Panc1 (cell line): ENCODE measurements at regions not wholly inside any gene's neighbourhood (a gene's known extent, or its start where the extent isn't known, plus 50 kb on each side); places are given as distances from the start of the nearest gene placed in this dataset.

Experiments
- ATAC-seq: fragments of 200-7000 bp; cut with Tn5 transposase; 2 replicates; pipeline ENCODE4 v1.9.1; 2020; ENCODE audit warnings: mild to moderate bottlenecking, moderate library complexity
- BruUV-seq: library from RNA; stranded (reverse); fragments of 400-500 nt; replicated peaks from 2 replicates; lab custom pipeline; 2021; lab: Mats Ljungman, UMichigan
- CTCF ChIA-PET: fragments of 300-600 bp; sonication (Branson Sonifier 250); formaldehyde crosslinking; loops from one replicate; lab custom pipeline; 2022; ENCODE audit warnings: antibody characterized with exemption; lab: Charles Lee
- POLR2A ChIA-PET: fragments of 300-600 bp; sonication (Branson Sonifier 250); formaldehyde crosslinking; loops from one replicate; lab custom pipeline; 2022; ENCODE audit warnings: antibody characterized with exemption; lab: Charles Lee
- DNase-seq: peaks from one replicate; pipeline ENCODE4 v3.0.0-alpha.2; 2010; ENCODE audit warnings: low read depth, low spot score
- H3K27ac ChIP-seq: 2 replicates; pipeline ENCODE4 v1.5.1; 2011; ENCODE audit warnings: mild to moderate bottlenecking, low read length, inconsistent platforms
- H3K27me3 ChIP-seq: fragments of 200-500 bp; sonication (Bioruptor generic); 2 replicates; pipeline ENCODE4 v1.6.0; 2014; ENCODE audit warnings: low read length, inconsistent platforms; ENCODE audit not compliant: control insufficient read depth, insufficient read depth
- H3K36me3 ChIP-seq: fragments of 200-500 bp; sonication (Bioruptor generic); 2 replicates; pipeline ENCODE4 v1.5.1; 2014; ENCODE audit warnings: inconsistent platforms, mild to moderate bottlenecking, low read length, moderate library complexity; ENCODE audit not compliant: control insufficient read depth, insufficient read depth
- H3K4me1 ChIP-seq: 2 replicates; pipeline ENCODE4 v1.5.1; 2011; ENCODE audit warnings: inconsistent platforms, mild to moderate bottlenecking, low read length, moderate library complexity; ENCODE audit not compliant: control insufficient read depth, insufficient read depth
- H3K4me3 ChIP-seq, 2 experiments: 2 replicates each; pipeline ENCODE4 v1.5.1; 2011 to 2012; ENCODE audit warnings: low read depth in 2 of 2, low read length in 2 of 2, mild to moderate bottlenecking in 2 of 2, inconsistent platforms in 1 of 2, moderate library complexity in 1 of 2
- H3K9me3 ChIP-seq: fragments of 200-500 bp; sonication (Bioruptor generic); 2 replicates; pipeline ENCODE4 v1.5.1; 2014; ENCODE audit warnings: low read depth, mild to moderate bottlenecking, inconsistent platforms, low read length, moderate library complexity; ENCODE audit not compliant: control insufficient read depth, insufficient read depth
- CTCF ChIP-seq: fragments of 450-650 bp; IDR thresholded peaks from 2 replicates; pipeline ENCODE4 v1.5.1; 2017; ENCODE audit warnings: mild to moderate bottlenecking
- POLR2AphosphoS5 ChIP-seq: IDR thresholded peaks from 2 replicates; pipeline ENCODE4 v1.6.1; 2012; ENCODE audit warnings: mild to moderate bottlenecking, low read depth, low read length, moderate library complexity
- REST ChIP-seq, 2 experiments: IDR thresholded peaks; 2 replicates each; pipeline ENCODE4 v1.6.1; 2011 to 2012; ENCODE audit warnings: low read depth in 2 of 2, control low read depth in 1 of 2, low read length in 1 of 2, mild to moderate bottlenecking in 1 of 2, moderate library complexity in 1 of 2; ENCODE audit not compliant: insufficient read depth in 1 of 2
- SIN3A ChIP-seq: IDR thresholded peaks from 2 replicates; pipeline ENCODE4 v1.6.1; 2012; ENCODE audit warnings: low read depth, mild to moderate bottlenecking, low read length, moderate library complexity, borderline replicate concordance; ENCODE audit not compliant: insufficient read depth
- TCF7L2 ChIP-seq: IDR thresholded peaks from 2 replicates; pipeline ENCODE4 v1.6.1; 2011; ENCODE audit warnings: mild to moderate bottlenecking, low read depth, low read length, inconsistent platforms
- in situ Hi-C: cut with HindIII; loops from 2 replicates; pipeline ENCODE4 v1.10.0; 2016; ENCODE audit warnings: low sequenced_read_pairs, low pct_unique_long_range_greater_than_20kb
- intact Hi-C: fragments of 100-400 bp; cut with micrococcal nuclease; formaldehyde crosslinking; loops from one replicate; pipeline ENCODE4 v1.10.0; 2022; ENCODE audit not compliant: unreplicated experiment

GRCh38 chr9:113822315-113822714 lies 53.8 kb upstream of the ZNF618 start:
- ChIA-PET CTCF (no interaction called here), POLR2A (no interaction called here)
- intact Hi-C loops (no loop called here), in situ Hi-C loops (no loop called here)
- ATAC-seq (no peak), DNase-seq (no peak)
- Histone ChIP-seq H3K9me3 (no peaks in the 10 kb centered on the region), H3K4me3 (no peak overlapping the region), H3K4me1 (no peaks in the 10 kb centered on the region), H3K27ac (no peak overlapping the region), H3K27me3 (no peaks in the 10 kb centered on the region; the same call in 1 of the 2 replicates), H3K36me3 (no peaks in the 10 kb centered on the region)
- BruUV-seq: no TSS peak
- TF ChIP-seq POLR2AphosphoS5 (no peak), CTCF (no peak), SIN3A (no peak)

- Histone ChIP-seq H3K4me3 (no peak overlapping the region), H3K9me3 (no peaks in the 10 kb centered on the region), H3K36me3 (no peaks in the 10 kb centered on the region), H3K27me3 (no peaks in the 10 kb centered on the region; the same call in 1 of the 2 replicates), H3K27ac (no peak overlapping the region), H3K4me1 (no peaks in the 10 kb centered on the region)
- no peak for DNase-seq
- no peak for TF ChIP-seq REST (IDR thresholded peaks at IDR 0.05; ENCODE audit: insufficient read depth in 1 of 2, low read depth in 2 of 2, low read length in 1 of 2)
- no peak for TF ChIP-seq CTCF
- TF ChIP-seq SIN3A: no peak
- TF ChIP-seq POLR2AphosphoS5: no peak
- no peak for TF ChIP-seq TCF7L2
- ChIA-PET CTCF (no interaction called here), POLR2A (no interaction called here)
- no TSS peak for BruUV-seq
- intact Hi-C loops (no loop called here), in situ Hi-C loops (no loop called here)
- no peak for ATAC-seq
Measured at GRCh38 chr9:113823421-113823820, 52.7 kb upstream of the ZNF618 start.
